ENCODE measurements at regions not wholly inside any gene's neighbourhood (a gene's known extent, or its start where the extent isn't known, plus 50 kb on each side); places are given as distances from the start of the nearest gene placed in this dataset.

DNA sequence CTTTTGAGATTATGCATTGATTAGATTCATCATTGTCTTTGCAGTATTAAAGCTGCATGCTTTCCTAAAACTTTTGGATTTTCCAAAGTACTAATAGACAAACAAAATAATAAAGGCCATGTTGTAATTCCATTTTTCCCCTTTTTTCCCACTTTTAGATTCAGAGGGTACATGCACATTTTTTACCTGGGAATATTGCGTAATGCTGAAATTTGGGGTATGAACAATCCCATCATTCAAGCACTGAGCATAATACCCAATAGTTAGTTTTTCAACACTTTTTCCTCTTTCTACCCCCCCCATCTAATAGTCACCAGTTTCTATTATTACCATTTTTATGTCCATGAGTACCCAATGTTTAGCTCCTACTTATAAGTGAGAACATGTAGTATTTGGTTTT lies 1863.6 kb downstream of the STIM2 start (continued):
- TF ChIP-seq ZNF114 (CRISPR knock-in tag; IDR thresholded peaks at IDR 0.05): no peak
- no peak for TF ChIP-seq ZNF331 (CRISPR knock-in tag; IDR thresholded peaks at IDR 0.05; ENCODE audit: low read depth)

DNA sequence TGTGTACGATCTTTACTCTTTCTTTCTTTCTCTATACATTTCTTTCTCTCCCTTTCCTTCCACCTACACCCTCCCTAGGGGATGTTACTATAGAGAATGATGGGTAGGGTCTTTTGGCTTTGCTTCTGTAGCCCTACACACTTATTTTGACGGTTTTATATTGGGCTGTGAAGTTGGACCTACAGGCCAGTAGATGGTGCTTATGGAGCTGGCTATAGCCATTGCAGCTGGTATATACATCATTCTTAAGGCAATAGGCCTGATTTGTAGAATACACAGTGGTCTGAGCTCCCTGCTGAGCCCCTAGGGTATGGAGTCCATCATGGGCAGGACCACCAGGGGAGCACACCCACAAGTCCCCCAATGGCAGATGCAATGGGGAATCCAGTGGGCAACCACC lies 1869.7 kb downstream of the STIM2 start:
- no peak overlapping the region for H3K4me3 ChIP-seq
- no peak overlapping the region for H3K27ac Mint-ChIP-seq
- peaks cover 2% of the 10 kb centered on the region; the same call in 1 of the 3 replicates for H3K36me3 Mint-ChIP-seq (ENCODE audit: low read depth)
- H3K4me1 Mint-ChIP-seq: no peaks in the 10 kb centered on the region
- TF ChIP-seq, protein P1, sequence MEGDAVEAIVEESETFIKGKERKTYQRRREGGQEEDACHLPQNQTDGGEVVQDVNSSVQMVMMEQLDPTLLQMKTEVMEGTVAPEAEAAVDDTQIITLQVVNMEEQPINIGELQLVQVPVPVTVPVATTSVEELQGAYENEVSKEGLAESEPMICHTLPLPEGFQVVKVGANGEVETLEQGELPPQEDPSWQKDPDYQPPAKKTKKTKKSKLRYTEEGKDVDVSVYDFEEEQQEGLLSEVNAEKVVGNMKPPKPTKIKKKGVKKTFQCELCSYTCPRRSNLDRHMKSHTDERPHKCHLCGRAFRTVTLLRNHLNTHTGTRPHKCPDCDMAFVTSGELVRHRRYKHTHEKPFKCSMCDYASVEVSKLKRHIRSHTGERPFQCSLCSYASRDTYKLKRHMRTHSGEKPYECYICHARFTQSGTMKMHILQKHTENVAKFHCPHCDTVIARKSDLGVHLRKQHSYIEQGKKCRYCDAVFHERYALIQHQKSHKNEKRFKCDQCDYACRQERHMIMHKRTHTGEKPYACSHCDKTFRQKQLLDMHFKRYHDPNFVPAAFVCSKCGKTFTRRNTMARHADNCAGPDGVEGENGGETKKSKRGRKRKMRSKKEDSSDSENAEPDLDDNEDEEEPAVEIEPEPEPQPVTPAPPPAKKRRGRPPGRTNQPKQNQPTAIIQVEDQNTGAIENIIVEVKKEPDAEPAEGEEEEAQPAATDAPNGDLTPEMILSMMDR (conservative IDR thresholded peaks at IDR 0.05; ENCODE audit: low read depth in 2 of 2): peak in 1 of 2 experiments; percentile 18; a peak in 1 of 4 replicates
- no peak for TF ChIP-seq POLR2AphosphoS5 (IDR thresholded peaks at IDR 0.05; ENCODE audit: low read depth)
- no peaks in the 10 kb centered on the region for H3K36me3 ChIP-seq (ENCODE audit: insufficient read depth)
- peaks cover 9% of the 10 kb centered on the region; the same call in 1 of the 2 replicates for H3K9me2 ChIP-seq (ENCODE audit: insufficient read depth)
- no peaks in the 10 kb centered on the region for H3K4me1 ChIP-seq (ENCODE audit: insufficient read depth)
- no peaks in the 10 kb centered on the region for H3K27me3 Mint-ChIP-seq (ENCODE audit: insufficient read depth, low read depth, poor library complexity)
- H3K4me2 ChIP-seq: no peak overlapping the region
- H3K27ac ChIP-seq (ENCODE audit: low read depth): no peak overlapping the region
- no peak overlapping the region for H3K4me3 Mint-ChIP-seq
- H3F3A ChIP-seq (replicated peaks; ENCODE audit: low read depth): no peaks in the 10 kb centered on the region
- DNase-seq (ENCODE audit: low spot score) (no peak), ATAC-seq (no peak)
- H2AFZ ChIP-seq: no peak overlapping the region
- H4K20me1 ChIP-seq (replicated peaks; ENCODE audit: insufficient read depth): no peaks in the 10 kb centered on the region
- peaks cover 9% of the 10 kb centered on the region; the same call in 2 of the 3 replicates for H3K9me3 Mint-ChIP-seq
- no peaks in the 10 kb centered on the region for H3K27me3 ChIP-seq (ENCODE audit: insufficient read depth)
- H3K79me2 ChIP-seq (replicated peaks; ENCODE audit: insufficient read depth): no peaks in the 10 kb centered on the region

DNA sequence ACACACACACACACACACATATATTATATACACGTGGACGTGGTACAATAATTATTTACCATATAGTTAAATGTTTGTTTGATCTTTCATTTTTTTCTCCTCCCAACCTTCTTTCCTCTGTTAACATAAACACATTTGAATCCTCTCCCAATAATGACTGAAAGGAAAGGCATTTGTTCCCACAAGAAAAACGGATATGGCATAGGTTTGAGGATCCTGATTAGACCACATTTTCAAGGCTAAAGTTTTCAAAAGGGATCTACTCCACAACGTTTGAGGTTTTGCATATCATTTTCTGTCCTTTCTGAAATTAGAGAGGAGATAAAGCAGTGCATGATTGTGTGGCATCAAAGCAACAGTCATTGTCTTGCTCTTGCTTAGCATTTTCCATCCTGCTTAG lies 1883.4 kb downstream of the STIM2 start:
- Histone ChIP-seq H3K4me3 (no peak overlapping the region), H3K36me3 (ENCODE audit: insufficient read depth) (no peaks in the 10 kb centered on the region), H3K27me3 (ENCODE audit: insufficient read depth) (no peaks in the 10 kb centered on the region), H3F3A (replicated peaks; ENCODE audit: low read depth) (no peaks in the 10 kb centered on the region), H3K79me2 (replicated peaks; ENCODE audit: insufficient read depth) (no peaks in the 10 kb centered on the region), H4K20me1 (replicated peaks; ENCODE audit: insufficient read depth) (no peaks in the 10 kb centered on the region), H3K27ac (ENCODE audit: low read depth) (no peak overlapping the region), H3K4me2 (no peak overlapping the region), H3K4me1 (ENCODE audit: insufficient read depth) (peaks cover 5% of the 10 kb centered on the region), H3K9me2 (ENCODE audit: insufficient read depth) (no peaks in the 10 kb centered on the region), H2AFZ (peak overlapping the region; percentile 48; the same call in 1 of the 2 replicates)
- Mint-ChIP-seq H3K4me3 (no peak overlapping the region), H3K9me3 (no peaks in the 10 kb centered on the region), H3K36me3 (ENCODE audit: low read depth) (no peaks in the 10 kb centered on the region), H3K27ac (no peak overlapping the region), H3K27me3 (ENCODE audit: insufficient read depth, low read depth, poor library complexity) (no peaks in the 10 kb centered on the region), H3K4me1 (peaks cover 2% of the 10 kb centered on the region)
- DNase-seq (ENCODE audit: low spot score): no peak
- ATAC-seq: no peak
- TF ChIP-seq POLR2AphosphoS5 (IDR thresholded peaks at IDR 0.05; ENCODE audit: low read depth): no peak
- TF ChIP-seq, protein P2, sequence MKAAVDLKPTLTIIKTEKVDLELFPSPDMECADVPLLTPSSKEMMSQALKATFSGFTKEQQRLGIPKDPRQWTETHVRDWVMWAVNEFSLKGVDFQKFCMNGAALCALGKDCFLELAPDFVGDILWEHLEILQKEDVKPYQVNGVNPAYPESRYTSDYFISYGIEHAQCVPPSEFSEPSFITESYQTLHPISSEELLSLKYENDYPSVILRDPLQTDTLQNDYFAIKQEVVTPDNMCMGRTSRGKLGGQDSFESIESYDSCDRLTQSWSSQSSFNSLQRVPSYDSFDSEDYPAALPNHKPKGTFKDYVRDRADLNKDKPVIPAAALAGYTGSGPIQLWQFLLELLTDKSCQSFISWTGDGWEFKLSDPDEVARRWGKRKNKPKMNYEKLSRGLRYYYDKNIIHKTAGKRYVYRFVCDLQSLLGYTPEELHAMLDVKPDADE (IDR thresholded peaks at IDR 0.05): no peak
- TF ChIP-seq CREB1 (CRISPR knock-in tag; IDR thresholded peaks at IDR 0.05; ENCODE audit: low read depth): no peak
- TF ChIP-seq, protein P3, sequence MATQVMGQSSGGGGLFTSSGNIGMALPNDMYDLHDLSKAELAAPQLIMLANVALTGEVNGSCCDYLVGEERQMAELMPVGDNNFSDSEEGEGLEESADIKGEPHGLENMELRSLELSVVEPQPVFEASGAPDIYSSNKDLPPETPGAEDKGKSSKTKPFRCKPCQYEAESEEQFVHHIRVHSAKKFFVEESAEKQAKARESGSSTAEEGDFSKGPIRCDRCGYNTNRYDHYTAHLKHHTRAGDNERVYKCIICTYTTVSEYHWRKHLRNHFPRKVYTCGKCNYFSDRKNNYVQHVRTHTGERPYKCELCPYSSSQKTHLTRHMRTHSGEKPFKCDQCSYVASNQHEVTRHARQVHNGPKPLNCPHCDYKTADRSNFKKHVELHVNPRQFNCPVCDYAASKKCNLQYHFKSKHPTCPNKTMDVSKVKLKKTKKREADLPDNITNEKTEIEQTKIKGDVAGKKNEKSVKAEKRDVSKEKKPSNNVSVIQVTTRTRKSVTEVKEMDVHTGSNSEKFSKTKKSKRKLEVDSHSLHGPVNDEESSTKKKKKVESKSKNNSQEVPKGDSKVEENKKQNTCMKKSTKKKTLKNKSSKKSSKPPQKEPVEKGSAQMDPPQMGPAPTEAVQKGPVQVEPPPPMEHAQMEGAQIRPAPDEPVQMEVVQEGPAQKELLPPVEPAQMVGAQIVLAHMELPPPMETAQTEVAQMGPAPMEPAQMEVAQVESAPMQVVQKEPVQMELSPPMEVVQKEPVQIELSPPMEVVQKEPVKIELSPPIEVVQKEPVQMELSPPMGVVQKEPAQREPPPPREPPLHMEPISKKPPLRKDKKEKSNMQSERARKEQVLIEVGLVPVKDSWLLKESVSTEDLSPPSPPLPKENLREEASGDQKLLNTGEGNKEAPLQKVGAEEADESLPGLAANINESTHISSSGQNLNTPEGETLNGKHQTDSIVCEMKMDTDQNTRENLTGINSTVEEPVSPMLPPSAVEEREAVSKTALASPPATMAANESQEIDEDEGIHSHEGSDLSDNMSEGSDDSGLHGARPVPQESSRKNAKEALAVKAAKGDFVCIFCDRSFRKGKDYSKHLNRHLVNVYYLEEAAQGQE (IDR thresholded peaks at IDR 0.05; ENCODE audit: unreplicated experiment): no peak
- TF ChIP-seq ZNF114 (CRISPR knock-in tag; IDR thresholded peaks at IDR 0.05): no peak
- TF ChIP-seq, protein P1 (conservative IDR thresholded peaks at IDR 0.05; ENCODE audit: low read depth in 2 of 2): no peak
- no peak for TF ChIP-seq EZH2phosphoT487 (IDR thresholded peaks at IDR 0.05; ENCODE audit: unreplicated experiment)
- no peak for TF ChIP-seq JUNB (IDR thresholded peaks at IDR 0.05; ENCODE audit: unreplicated experiment)
- no peak for TF ChIP-seq STAT1 (IDR thresholded peaks at IDR 0.05; ENCODE audit: unreplicated experiment)
